Ishikawa (cell line): ENCODE measurements at regions not wholly inside any gene's neighbourhood (a gene's known extent, or its start where the extent isn't known, plus 50 kb on each side); places are given as distances from the start of the nearest gene placed in this dataset.

Experiments used
- CEBPB ChIP-seq: IDR thresholded peaks from 2 replicates; pipeline ENCODE4 v1.6.1; 2012
- CREB1 ChIP-seq: IDR thresholded peaks from 2 replicates; pipeline ENCODE4 v1.6.1; 2012; ENCODE audit warnings: low read depth
- EGR1 ChIP-seq: IDR thresholded peaks from 2 replicates; pipeline ENCODE4 v1.6.1; 2012
- EP300 ChIP-seq: IDR thresholded peaks from 2 replicates; pipeline ENCODE4 v1.6.1; 2012; ENCODE audit warnings: borderline replicate concordance
- FOXM1 ChIP-seq: IDR thresholded peaks from 2 replicates; pipeline ENCODE4 v1.6.1; 2012; ENCODE audit warnings: low read depth, borderline replicate concordance
- MAX ChIP-seq: IDR thresholded peaks from 2 replicates; pipeline ENCODE4 v1.6.1; 2012
- RAD21 ChIP-seq: IDR thresholded peaks from 2 replicates; pipeline ENCODE4 v1.6.1; 2012; ENCODE audit warnings: low read depth
- REST ChIP-seq: IDR thresholded peaks from 2 replicates; pipeline ENCODE4 v1.6.1; 2012; ENCODE audit warnings: low read depth, mild to moderate bottlenecking
- TCF12 ChIP-seq: IDR thresholded peaks from 2 replicates; pipeline ENCODE4 v1.6.1; 2012; ENCODE audit warnings: low read depth
- TEAD4 ChIP-seq: IDR thresholded peaks from 2 replicates; pipeline ENCODE4 v1.6.1; 2012
- USF1 ChIP-seq: IDR thresholded peaks from 2 replicates; pipeline ENCODE4 v1.6.1; 2012
- YY1 ChIP-seq: IDR thresholded peaks from 2 replicates; pipeline ENCODE4 v1.6.1; 2012; ENCODE audit warnings: low read depth
- ZBTB7A ChIP-seq: IDR thresholded peaks from 2 replicates; pipeline ENCODE4 v1.6.1; 2012; ENCODE audit warnings: low read depth

GRCh38 chr4:149245333-149245732 lies 570.3 kb downstream of the IQCM start:
- TF ChIP-seq MAX: no peak
- no peak for TF ChIP-seq REST
- TF ChIP-seq RAD21: no peak
- TF ChIP-seq YY1: no peak
- TF ChIP-seq EP300: no peak
- TF ChIP-seq CREB1: no peak
- no peak for TF ChIP-seq CEBPB
- TF ChIP-seq ZBTB7A: no peak
- TF ChIP-seq EGR1: no peak
- no peak for TF ChIP-seq TEAD4
- no peak for TF ChIP-seq TCF12
- no peak for TF ChIP-seq FOXM1
- no peak for TF ChIP-seq USF1
